ENCODE measurements at regions not wholly inside any gene's neighbourhood (a gene's known extent, or its start where the extent isn't known, plus 50 kb on each side); places are given as distances from the start of the nearest gene placed in this dataset.

GRCh38 chr6:56407883-56408410 lies 160.6 kb upstream of the COL21A1 start:
- no peak for DNase-seq

- DNase-seq, result no peak
Measured at GRCh38 chr6:56406276-56407269, 159.2 kb upstream of the COL21A1 start.

DNA sequence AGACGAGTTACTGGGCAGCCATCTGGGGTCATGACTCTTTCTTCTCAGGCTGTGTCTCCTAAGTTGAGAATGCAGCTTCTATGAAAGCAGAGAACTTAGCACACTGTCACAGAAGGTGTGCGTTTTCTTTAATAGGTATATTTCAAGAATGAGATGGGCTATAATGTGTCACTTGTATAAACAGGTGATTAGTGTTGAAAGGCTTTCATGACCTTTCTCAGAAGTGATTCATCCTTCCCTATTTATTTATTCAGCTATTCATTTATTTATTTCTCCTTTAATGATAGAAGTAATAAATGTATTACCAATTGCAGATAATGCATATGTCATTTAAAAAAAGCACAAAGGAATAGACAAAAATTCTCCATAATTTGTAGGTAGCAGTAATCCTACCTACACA lies 157.2 kb upstream of the COL21A1 start:
- DNase-seq, result no peak

DNA sequence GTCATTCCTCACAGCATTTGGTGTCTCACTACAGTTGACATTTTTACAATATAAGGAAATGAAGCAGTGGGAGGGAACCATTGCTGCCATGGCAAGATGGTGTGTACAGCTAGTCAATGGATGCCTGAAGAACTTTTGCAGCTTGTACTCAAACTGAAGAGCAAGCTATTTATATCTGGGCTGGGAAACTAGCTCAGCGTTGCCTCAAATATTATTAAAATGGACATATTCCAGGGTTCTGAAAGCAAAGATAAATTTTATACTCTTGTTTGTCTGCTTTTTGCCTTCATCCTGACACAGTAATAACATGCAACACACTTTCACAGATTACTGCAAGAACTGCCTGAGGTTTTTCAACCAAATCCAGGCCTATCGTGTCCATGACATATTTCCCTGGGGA lies 156.4 kb upstream of the COL21A1 start:
- no peak for DNase-seq

GRCh38 chr6:56401477-56402070 lies 154.2 kb upstream of the COL21A1 start:
- DNase-seq, result no peak

GRCh38 chr6:56400273-56400672 lies 152.9 kb upstream of the COL21A1 start:
- no peak for DNase-seq

DNA sequence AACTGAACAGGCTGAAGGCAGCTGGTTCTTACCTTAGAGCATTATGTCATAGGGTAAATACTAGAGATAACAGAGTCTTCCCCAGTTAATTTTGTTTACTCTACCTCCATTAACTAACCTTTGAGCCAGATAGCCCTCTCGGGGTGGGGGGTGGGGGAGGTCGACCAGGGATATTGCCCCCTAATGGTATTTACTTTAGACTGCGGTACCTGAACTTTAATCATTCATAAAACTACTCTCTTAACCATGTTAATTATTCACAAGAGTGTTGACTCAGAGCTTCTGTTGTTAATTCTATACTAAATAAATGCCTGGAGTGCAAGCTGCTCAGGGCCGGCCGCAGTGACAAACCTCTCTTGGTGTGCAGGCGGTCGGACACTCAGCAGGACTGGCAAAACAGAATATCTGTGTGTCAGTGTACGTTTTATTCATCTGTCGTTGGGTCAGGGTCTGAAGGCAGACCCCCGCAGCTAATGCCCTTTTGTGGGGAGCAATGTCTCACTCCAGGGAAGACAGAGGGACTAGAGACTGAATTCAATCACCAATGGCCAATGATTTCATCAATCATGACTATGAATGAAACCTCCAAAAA lies 152.4 kb upstream of the COL21A1 start:
- no peak for DNase-seq

DNA sequence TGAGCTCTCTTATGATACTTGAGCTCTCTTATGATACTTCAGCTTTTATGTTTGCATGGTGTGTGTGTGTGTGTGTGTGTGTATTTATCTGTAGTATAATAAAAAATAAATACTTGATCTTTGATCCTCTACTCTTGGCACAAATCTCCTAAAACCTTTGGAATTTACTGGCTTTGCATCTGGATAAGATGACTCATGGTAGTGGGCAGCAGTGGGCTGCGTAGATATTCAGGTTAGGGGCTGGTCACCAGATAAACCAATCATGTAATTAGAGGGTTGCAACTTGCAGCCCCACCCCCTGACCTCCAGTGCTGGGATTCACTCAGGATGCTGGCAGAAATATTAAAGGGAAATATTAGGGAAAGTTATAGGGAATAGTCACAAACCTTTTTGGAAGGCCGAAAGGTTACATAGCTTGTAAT lies 151.9 kb upstream of the COL21A1 start:
- DNase-seq, result no peak

GRCh38 chr6:56396435-56396834 lies 149.1 kb upstream of the COL21A1 start:
- no peak for DNase-seq

- no peak for DNase-seq
Measured at GRCh38 chr6:56393615-56394612, 146.5 kb upstream of the COL21A1 start.

- no peak for DNase-seq
Measured at GRCh38 chr6:56388415-56388755, 141.0 kb upstream of the COL21A1 start.

DNA sequence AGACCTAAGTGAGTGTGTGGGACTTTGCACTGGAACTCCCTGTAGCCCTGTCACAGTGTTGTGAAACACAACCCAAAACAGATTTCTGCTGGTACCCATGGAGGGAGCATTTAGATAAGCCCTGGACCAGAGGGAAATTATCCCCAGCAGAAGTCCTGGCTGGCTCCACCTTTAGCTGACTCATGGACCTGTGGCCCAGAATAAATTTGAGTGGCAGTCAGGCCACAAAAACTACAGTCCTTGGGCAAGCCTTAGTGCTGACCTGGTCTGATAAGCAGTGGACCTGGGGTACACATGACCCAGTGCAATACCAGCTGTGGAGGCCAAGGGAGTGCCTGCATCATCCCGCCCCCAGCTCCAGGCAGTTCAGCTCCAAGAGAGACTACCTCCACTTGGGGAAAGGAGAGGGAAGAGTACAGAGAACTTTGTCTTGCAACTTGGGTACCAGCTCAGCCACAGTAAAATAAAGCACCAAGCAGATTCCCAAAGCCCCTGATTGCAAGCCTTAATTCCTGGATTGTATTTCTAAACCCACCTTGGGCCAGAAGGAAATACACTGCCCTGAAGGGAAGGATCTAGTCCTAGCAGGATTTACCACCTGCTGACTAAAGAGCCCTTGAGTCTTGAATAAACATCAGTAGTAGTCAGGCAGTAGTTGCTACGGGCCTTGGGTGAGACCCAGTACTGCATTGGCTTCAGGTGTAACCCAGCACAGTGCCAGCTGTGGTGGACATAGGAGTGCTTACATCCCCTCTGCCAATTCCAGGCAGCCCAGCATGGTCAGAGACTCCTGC lies 140.4 kb upstream of the COL21A1 start:
- DNase-seq, result no peak

DNA sequence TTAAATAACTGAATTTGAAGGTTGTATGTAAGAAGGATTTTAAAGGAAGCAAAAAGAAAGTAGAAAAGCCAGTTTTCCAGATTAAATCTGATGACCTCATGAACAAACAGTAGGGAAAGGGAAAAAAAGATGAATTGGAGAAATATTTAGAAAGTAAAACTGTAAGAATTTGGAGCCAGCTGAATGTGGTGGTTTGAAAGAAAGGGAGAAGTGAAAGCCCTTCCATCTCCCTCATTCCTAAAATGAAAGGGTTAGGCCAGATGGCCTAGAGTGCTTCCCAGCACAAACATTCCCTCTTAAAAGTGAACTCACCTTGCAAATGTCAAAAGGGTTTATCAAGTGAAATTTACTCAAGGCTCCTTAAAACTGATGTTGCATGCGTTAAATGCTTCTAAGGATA lies 139.3 kb upstream of the COL21A1 start:
- no peak for DNase-seq

DNA sequence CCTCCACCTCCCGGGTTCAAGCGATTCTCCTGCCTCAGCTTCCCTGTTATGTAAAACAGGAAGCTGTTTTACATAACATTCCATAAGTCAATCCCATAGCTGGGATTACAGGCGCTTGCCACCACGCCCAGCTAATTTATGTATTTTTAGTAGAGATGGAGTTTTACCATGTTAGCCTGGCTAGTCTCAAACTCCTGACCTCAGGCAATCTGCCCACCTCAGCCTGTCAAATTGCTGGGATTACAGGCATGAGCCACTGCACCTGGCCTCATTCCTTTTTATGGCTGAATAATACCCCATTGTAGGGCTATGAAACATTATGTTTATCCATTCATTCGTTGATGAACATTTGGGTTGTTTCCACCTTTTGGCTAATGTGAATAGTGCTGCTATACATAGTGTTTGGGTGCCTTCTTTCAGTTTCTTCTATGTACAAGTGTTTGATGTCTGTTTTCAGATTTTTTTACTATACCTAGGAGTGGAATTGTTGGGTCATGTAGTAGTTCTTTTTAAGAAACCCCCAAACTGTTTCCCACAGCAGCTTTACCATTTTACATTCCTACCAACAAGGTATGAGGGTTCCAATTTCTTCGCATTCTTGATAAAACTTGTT lies 138.7 kb upstream of the COL21A1 start:
- no peak for DNase-seq

GRCh38 chr6:56383160-56383559 lies 135.8 kb upstream of the COL21A1 start:
- DNase-seq, result no peak

GRCh38 chr6:56382416-56382940 lies 135.1 kb upstream of the COL21A1 start:
- DNase-seq, result no peak

- no peak for DNase-seq
Measured at GRCh38 chr6:56381801-56382251, 134.4 kb upstream of the COL21A1 start.

DNA sequence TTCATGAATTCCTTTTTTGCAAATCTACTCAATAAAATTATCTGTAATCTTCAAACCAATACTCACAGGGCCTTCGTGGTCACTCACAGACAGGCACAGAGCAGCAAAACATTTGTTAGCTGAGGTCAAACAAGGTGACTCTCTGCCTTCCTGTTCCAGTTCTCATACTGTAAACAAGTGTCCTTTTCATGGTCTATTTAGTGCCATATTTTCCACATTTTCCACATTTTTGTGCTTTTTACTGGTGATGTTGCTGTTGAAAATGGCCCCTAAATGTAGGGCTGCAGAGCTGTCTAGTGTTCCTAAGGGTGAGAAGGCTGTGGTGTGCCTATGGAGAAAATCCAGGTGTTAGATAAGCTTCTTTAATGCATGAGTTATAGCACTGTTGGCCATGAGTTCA lies 133.1 kb upstream of the COL21A1 start:
- peak; percentile 4 for DNase-seq

DNA sequence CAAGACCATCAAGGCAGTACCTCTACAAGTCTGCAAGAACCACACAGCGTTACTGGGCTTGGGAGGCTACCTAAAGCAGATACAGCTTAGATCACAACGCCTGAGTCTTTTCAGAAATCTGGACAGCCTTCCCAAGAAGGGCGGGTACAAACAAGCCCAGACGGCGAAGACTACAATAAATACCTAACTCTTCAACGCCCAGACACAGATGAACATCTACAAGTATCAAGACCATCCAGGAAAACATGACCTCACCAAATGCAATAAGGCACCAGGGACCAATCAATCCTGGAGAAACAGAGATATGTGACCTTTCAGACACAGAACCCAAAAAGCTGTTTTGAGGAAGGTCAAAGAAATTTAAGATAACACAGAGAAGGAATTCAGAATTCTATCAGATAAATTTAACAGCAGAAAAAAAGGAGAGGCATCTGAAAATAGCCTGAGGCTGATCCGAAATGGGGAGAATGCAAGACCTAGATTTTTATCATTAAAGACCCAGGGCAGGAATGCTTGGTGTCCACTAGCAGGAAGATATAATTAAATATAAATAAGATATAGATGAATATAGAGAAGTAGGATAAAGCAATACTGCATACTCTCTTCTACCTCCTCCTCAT lies 131.7 kb upstream of the COL21A1 start:
- no peak for DNase-seq

DNA sequence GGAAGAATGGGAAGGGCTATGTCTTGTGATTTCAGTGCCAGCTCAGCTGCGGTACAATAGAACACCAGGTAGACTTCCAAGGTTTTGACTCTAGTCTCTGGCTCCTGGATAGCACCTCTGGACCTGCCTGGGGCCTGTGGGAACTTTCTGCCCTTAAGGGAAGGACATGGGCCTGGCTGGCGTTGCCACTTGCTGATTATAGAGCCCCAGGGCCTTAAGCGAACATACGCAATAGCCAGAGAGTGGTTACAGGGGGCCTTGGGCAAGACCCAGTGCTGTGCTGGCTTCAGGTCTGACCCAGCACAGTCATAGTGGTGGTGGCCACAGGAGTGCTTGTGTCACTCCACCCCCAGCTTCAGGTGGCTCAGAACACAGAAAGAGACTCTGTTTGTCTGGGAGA lies 131.1 kb upstream of the COL21A1 start:
- no peak for DNase-seq

Measured in NCI-H2171 treated with DMSO at 0.1 percent for 48 hours (cell line).